Panc1 (cell line): ENCODE measurements at regions not wholly inside any gene's neighbourhood (a gene's known extent, or its start where the extent isn't known, plus 50 kb on each side); places are given as distances from the start of the nearest gene placed in this dataset.

ENCODE experiments used
- ATAC-seq: fragments of 200-7000 bp; cut with Tn5 transposase; 2 replicates; pipeline ENCODE4 v1.9.1; 2020; ENCODE audit warnings: mild to moderate bottlenecking, moderate library complexity
- BruUV-seq: library from RNA; stranded (reverse); fragments of 400-500 nt; replicated peaks from 2 replicates; lab custom pipeline; 2021; lab: Mats Ljungman, UMichigan
- CTCF ChIA-PET: fragments of 300-600 bp; sonication (Branson Sonifier 250); formaldehyde crosslinking; loops from one replicate; lab custom pipeline; 2022; ENCODE audit warnings: antibody characterized with exemption; lab: Charles Lee
- POLR2A ChIA-PET: fragments of 300-600 bp; sonication (Branson Sonifier 250); formaldehyde crosslinking; loops from one replicate; lab custom pipeline; 2022; ENCODE audit warnings: antibody characterized with exemption; lab: Charles Lee
- DNase-seq: peaks from one replicate; pipeline ENCODE4 v3.0.0-alpha.2; 2010; ENCODE audit warnings: low read depth, low spot score
- H3K27ac ChIP-seq: 2 replicates; pipeline ENCODE4 v1.5.1; 2011; ENCODE audit warnings: mild to moderate bottlenecking, low read length, inconsistent platforms
- H3K27me3 ChIP-seq: fragments of 200-500 bp; sonication (Bioruptor generic); 2 replicates; pipeline ENCODE4 v1.6.0; 2014; ENCODE audit warnings: low read length, inconsistent platforms; ENCODE audit not compliant: control insufficient read depth, insufficient read depth
- H3K36me3 ChIP-seq: fragments of 200-500 bp; sonication (Bioruptor generic); 2 replicates; pipeline ENCODE4 v1.5.1; 2014; ENCODE audit warnings: inconsistent platforms, mild to moderate bottlenecking, low read length, moderate library complexity; ENCODE audit not compliant: control insufficient read depth, insufficient read depth
- H3K4me1 ChIP-seq: 2 replicates; pipeline ENCODE4 v1.5.1; 2011; ENCODE audit warnings: inconsistent platforms, mild to moderate bottlenecking, low read length, moderate library complexity; ENCODE audit not compliant: control insufficient read depth, insufficient read depth
- H3K4me3 ChIP-seq, 2 experiments: 2 replicates each; pipeline ENCODE4 v1.5.1; 2011 to 2012; ENCODE audit warnings: low read depth in 2 of 2, low read length in 2 of 2, mild to moderate bottlenecking in 2 of 2, inconsistent platforms in 1 of 2, moderate library complexity in 1 of 2
- H3K9me3 ChIP-seq: fragments of 200-500 bp; sonication (Bioruptor generic); 2 replicates; pipeline ENCODE4 v1.5.1; 2014; ENCODE audit warnings: low read depth, mild to moderate bottlenecking, inconsistent platforms, low read length, moderate library complexity; ENCODE audit not compliant: control insufficient read depth, insufficient read depth
- CTCF ChIP-seq: fragments of 450-650 bp; IDR thresholded peaks from 2 replicates; pipeline ENCODE4 v1.5.1; 2017; ENCODE audit warnings: mild to moderate bottlenecking
- POLR2AphosphoS5 ChIP-seq: IDR thresholded peaks from 2 replicates; pipeline ENCODE4 v1.6.1; 2012; ENCODE audit warnings: mild to moderate bottlenecking, low read depth, low read length, moderate library complexity
- REST ChIP-seq, 2 experiments: IDR thresholded peaks; 2 replicates each; pipeline ENCODE4 v1.6.1; 2011 to 2012; ENCODE audit warnings: low read depth in 2 of 2, control low read depth in 1 of 2, low read length in 1 of 2, mild to moderate bottlenecking in 1 of 2, moderate library complexity in 1 of 2; ENCODE audit not compliant: insufficient read depth in 1 of 2
- SIN3A ChIP-seq: IDR thresholded peaks from 2 replicates; pipeline ENCODE4 v1.6.1; 2012; ENCODE audit warnings: low read depth, mild to moderate bottlenecking, low read length, moderate library complexity, borderline replicate concordance; ENCODE audit not compliant: insufficient read depth
- TCF7L2 ChIP-seq: IDR thresholded peaks from 2 replicates; pipeline ENCODE4 v1.6.1; 2011; ENCODE audit warnings: mild to moderate bottlenecking, low read depth, low read length, inconsistent platforms
- in situ Hi-C: cut with HindIII; loops from 2 replicates; pipeline ENCODE4 v1.10.0; 2016; ENCODE audit warnings: low sequenced_read_pairs, low pct_unique_long_range_greater_than_20kb
- intact Hi-C: fragments of 100-400 bp; cut with micrococcal nuclease; formaldehyde crosslinking; loops from one replicate; pipeline ENCODE4 v1.10.0; 2022; ENCODE audit not compliant: unreplicated experiment

GRCh38 chr2:55116598-55116964, 66.3 kb upstream of the RTN4 start:
- H3K4me1 ChIP-seq = peaks cover 13% of the 10 kb centered on the region

GRCh38 chr2:55115761-55116597, 65.7 kb upstream of the RTN4 start:
- intact Hi-C loops (no loop called here), in situ Hi-C loops (no loop called here)
- TF ChIP-seq REST (IDR thresholded peaks at IDR 0.05; ENCODE audit: insufficient read depth in 1 of 2, low read depth in 2 of 2, low read length in 1 of 2) = no peak
- TF ChIP-seq POLR2AphosphoS5 = no peak
- TF ChIP-seq TCF7L2 = no peak
- no peak for TF ChIP-seq SIN3A
- TF ChIP-seq CTCF = no peak
- BruUV-seq = no TSS peak
- POLR2A ChIA-PET = interaction anchor here (0.6 kb wide), 1 partner anchor 103 kb away, joined by 3 read pairs; no protein-coding TSS in a partner anchor
- Histone ChIP-seq H3K27ac (peak overlapping the region; percentile 18; the same call in 1 of the 2 replicates), H3K4me1 (peaks cover 19% of the 10 kb centered on the region), H3K36me3 (no peaks in the 10 kb centered on the region), H3K27me3 (no peaks in the 10 kb centered on the region), H3K9me3 (no peaks in the 10 kb centered on the region), H3K4me3 (no peak overlapping the region)
- DNase-seq = no peak
- peak; percentile 43; the same call in 1 of the 2 replicates for ATAC-seq
- CTCF ChIA-PET = no interaction called here

More at GRCh38 chr2:55116598-55116964, 66.3 kb upstream of the RTN4 start:
- no peaks in the 10 kb centered on the region for H3K36me3 ChIP-seq
- in situ Hi-C loops = no loop called here
- TF ChIP-seq SIN3A = no peak
- no peak for TF ChIP-seq POLR2AphosphoS5
- no peak for TF ChIP-seq TCF7L2
- BruUV-seq = no TSS peak
- H3K9me3 ChIP-seq = no peaks in the 10 kb centered on the region
- ChIA-PET CTCF (no interaction called here), POLR2A (no interaction called here)
- ATAC-seq (no peak), DNase-seq (no peak)
- peak overlapping the region; percentile 18; the same call in 1 of the 2 replicates for H3K27ac ChIP-seq
- H3K27me3 ChIP-seq = no peaks in the 10 kb centered on the region
- intact Hi-C loops = no loop called here
- H3K4me3 ChIP-seq = no peak overlapping the region

GRCh38 chr2:55114597-55114996, 64.3 kb upstream of the RTN4 start:
- H3K4me1 ChIP-seq = peaks cover 24% of the 10 kb centered on the region
- no peak for ATAC-seq
- H3K27ac ChIP-seq = no peak overlapping the region
- ChIA-PET CTCF (interaction anchor here (0.7 kb wide), 1 partner anchor 53 kb away, joined by 3 read pairs; no protein-coding TSS in a partner anchor), POLR2A (interaction anchor here (0.6 kb wide), 1 partner anchor 85 kb away, joined by 3 read pairs; no protein-coding TSS in a partner anchor)
- H3K36me3 ChIP-seq = no peaks in the 10 kb centered on the region
- BruUV-seq = no TSS peak
- in situ Hi-C loops = no loop called here
- intact Hi-C loops = no loop called here
- DNase-seq = no peak
- TF ChIP-seq POLR2AphosphoS5 (no peak), REST (IDR thresholded peaks at IDR 0.05; ENCODE audit: insufficient read depth in 1 of 2, low read depth in 2 of 2, low read length in 1 of 2) (no peak), CTCF (no peak), SIN3A (no peak), TCF7L2 (no peak)
- H3K9me3 ChIP-seq = no peaks in the 10 kb centered on the region
- no peaks in the 10 kb centered on the region for H3K27me3 ChIP-seq
- H3K4me3 ChIP-seq = no peak overlapping the region
